ENCODE measurements at regions not wholly inside any gene's neighbourhood (a gene's known extent, or its start where the extent isn't known, plus 50 kb on each side); places are given as distances from the start of the nearest gene placed in this dataset.

- H3K9me3 ChIP-seq (ENCODE audit: control insufficient read depth, insufficient read depth, low read length): no peaks in the 10 kb centered on the region
- H3K27ac ChIP-seq (ENCODE audit: low read depth, low read length): no peak overlapping the region
- H3K36me3 ChIP-seq (ENCODE audit: control insufficient read depth, low read length): no peaks in the 10 kb centered on the region
- no peaks in the 10 kb centered on the region for H3K4me1 ChIP-seq (ENCODE audit: control insufficient read depth, low read length)
- no peaks in the 10 kb centered on the region for H3K79me2 ChIP-seq (ENCODE audit: control insufficient read depth, low read length)
- H4K20me1 ChIP-seq (ENCODE audit: control insufficient read depth, insufficient read depth, low read depth, low read length): no peaks in the 10 kb centered on the region
- no peak overlapping the region for H3K4me2 ChIP-seq (ENCODE audit: low read length)
- no peaks in the 10 kb centered on the region for H3K9me2 ChIP-seq (replicated peaks; ENCODE audit: control insufficient read depth, low read length)
- no peak for TF ChIP-seq EZH2phosphoT487 (IDR thresholded peaks at IDR 0.05; ENCODE audit: borderline replicate concordance, low read length)
- TF ChIP-seq CTCF (IDR thresholded peaks at IDR 0.05; ENCODE audit: low read depth, low read length, poor library complexity, severe bottlenecking): no peak
- H3K27me3 ChIP-seq (ENCODE audit: control insufficient read depth, low read length): no peaks in the 10 kb centered on the region
- no peak overlapping the region for H3K4me3 ChIP-seq (ENCODE audit: low read length)
- no peaks in the 10 kb centered on the region for H3F3A ChIP-seq (ENCODE audit: control insufficient read depth, insufficient read depth)
Measured at GRCh38 chr6:74130641-74131040, 434.6 kb downstream of the CD109 start.

- Histone ChIP-seq H3K36me3 (ENCODE audit: control insufficient read depth, low read length) (no peaks in the 10 kb centered on the region), H4K20me1 (ENCODE audit: control insufficient read depth, insufficient read depth, low read depth, low read length) (no peaks in the 10 kb centered on the region), H3K27me3 (ENCODE audit: control insufficient read depth, low read length) (no peaks in the 10 kb centered on the region), H3K79me2 (ENCODE audit: control insufficient read depth, low read length) (no peaks in the 10 kb centered on the region), H3K9me3 (ENCODE audit: control insufficient read depth, insufficient read depth, low read length) (no peaks in the 10 kb centered on the region), H3F3A (ENCODE audit: control insufficient read depth, insufficient read depth) (no peaks in the 10 kb centered on the region), H3K4me3 (ENCODE audit: low read length) (no peak overlapping the region), H3K27ac (ENCODE audit: low read depth, low read length) (no peak overlapping the region), H3K4me1 (ENCODE audit: control insufficient read depth, low read length) (no peaks in the 10 kb centered on the region), H3K4me2 (ENCODE audit: low read length) (no peak overlapping the region), H3K9me2 (replicated peaks; ENCODE audit: control insufficient read depth, low read length) (no peaks in the 10 kb centered on the region)
- TF ChIP-seq EZH2phosphoT487 (IDR thresholded peaks at IDR 0.05; ENCODE audit: borderline replicate concordance, low read length): no peak
- TF ChIP-seq CTCF (IDR thresholded peaks at IDR 0.05; ENCODE audit: low read depth, low read length, poor library complexity, severe bottlenecking): no peak
Measured at GRCh38 chr6:74128536-74128935, 432.5 kb downstream of the CD109 start.

- no peak overlapping the region for H3K27ac ChIP-seq (ENCODE audit: low read depth, low read length)
- H3F3A ChIP-seq (ENCODE audit: control insufficient read depth, insufficient read depth): no peaks in the 10 kb centered on the region
- no peak overlapping the region for H3K4me2 ChIP-seq (ENCODE audit: low read length)
- H3K36me3 ChIP-seq (ENCODE audit: control insufficient read depth, low read length): no peaks in the 10 kb centered on the region
- no peaks in the 10 kb centered on the region for H3K27me3 ChIP-seq (ENCODE audit: control insufficient read depth, low read length)
- no peaks in the 10 kb centered on the region for H3K9me2 ChIP-seq (replicated peaks; ENCODE audit: control insufficient read depth, low read length)
- TF ChIP-seq CTCF (IDR thresholded peaks at IDR 0.05; ENCODE audit: low read depth, low read length, poor library complexity, severe bottlenecking) (no peak), EZH2phosphoT487 (IDR thresholded peaks at IDR 0.05; ENCODE audit: borderline replicate concordance, low read length) (no peak)
- H3K9me3 ChIP-seq (ENCODE audit: control insufficient read depth, insufficient read depth, low read length): no peaks in the 10 kb centered on the region; the same call in 1 of the 2 replicates
- H4K20me1 ChIP-seq (ENCODE audit: control insufficient read depth, insufficient read depth, low read depth, low read length): no peaks in the 10 kb centered on the region
- H3K4me3 ChIP-seq (ENCODE audit: low read length): no peak overlapping the region
- no peaks in the 10 kb centered on the region for H3K79me2 ChIP-seq (ENCODE audit: control insufficient read depth, low read length)
- no peaks in the 10 kb centered on the region for H3K4me1 ChIP-seq (ENCODE audit: control insufficient read depth, low read length)
Measured at GRCh38 chr6:74117113-74117512, 421.1 kb downstream of the CD109 start.

GRCh38 chr6:74115674-74116073 is 419.7 kb downstream of the CD109 start:
- Histone ChIP-seq H3K36me3 (ENCODE audit: control insufficient read depth, low read length) (no peaks in the 10 kb centered on the region), H3K4me1 (ENCODE audit: control insufficient read depth, low read length) (no peaks in the 10 kb centered on the region), H3K4me2 (ENCODE audit: low read length) (no peak overlapping the region), H4K20me1 (ENCODE audit: control insufficient read depth, insufficient read depth, low read depth, low read length) (no peaks in the 10 kb centered on the region), H3K79me2 (ENCODE audit: control insufficient read depth, low read length) (no peaks in the 10 kb centered on the region), H3K27ac (ENCODE audit: low read depth, low read length) (no peak overlapping the region), H3F3A (ENCODE audit: control insufficient read depth, insufficient read depth) (no peaks in the 10 kb centered on the region), H3K4me3 (ENCODE audit: low read length) (no peak overlapping the region), H3K9me2 (replicated peaks; ENCODE audit: control insufficient read depth, low read length) (no peaks in the 10 kb centered on the region), H3K9me3 (ENCODE audit: control insufficient read depth, insufficient read depth, low read length) (no peaks in the 10 kb centered on the region; the same call in 1 of the 2 replicates), H3K27me3 (ENCODE audit: control insufficient read depth, low read length) (no peaks in the 10 kb centered on the region)
- TF ChIP-seq EZH2phosphoT487 (IDR thresholded peaks at IDR 0.05; ENCODE audit: borderline replicate concordance, low read length): no peak
- no peak for TF ChIP-seq CTCF (IDR thresholded peaks at IDR 0.05; ENCODE audit: low read depth, low read length, poor library complexity, severe bottlenecking)
